Parathyroid adenoma (tissue), 2 donors: ENCODE measurements at regions not wholly inside any gene's neighbourhood (a gene's known extent, or its start where the extent isn't known, plus 50 kb on each side); places are given as distances from the start of the nearest gene placed in this dataset.

Experiments used
- H2AFZ ChIP-seq: fragments of 300-600 bp; sonication (generic); one replicate; pipeline ENCODE4 v1.7.0; 2017; ENCODE audit warnings: antibody characterized with exemption, mild to moderate bottlenecking
- H3K27ac ChIP-seq: fragments of 300-600 bp; sonication (generic); one replicate; pipeline ENCODE4 v1.7.0; 2017
- H3K27me3 ChIP-seq: fragments of 300-600 bp; sonication (generic); one replicate; pipeline ENCODE4 v1.7.0; 2017; ENCODE audit warnings: low read length; ENCODE audit not compliant: control insufficient read depth, insufficient read depth
- H3K36me3 ChIP-seq: fragments of 300-600 bp; sonication (generic); one replicate; pipeline ENCODE4 v1.7.0; 2017; ENCODE audit warnings: low read length; ENCODE audit not compliant: control insufficient read depth, insufficient read depth
- H3K4me1 ChIP-seq: fragments of 300-600 bp; sonication (generic); one replicate; pipeline ENCODE4 v1.7.0; 2017; ENCODE audit warnings: control low read depth
- H3K4me2 ChIP-seq: fragments of 300-600 bp; sonication (generic); one replicate; pipeline ENCODE4 v1.7.0; 2017; ENCODE audit warnings: low read length
- H3K4me3 ChIP-seq: fragments of 300-600 bp; sonication (generic); one replicate; pipeline ENCODE4 v1.7.0; 2017; ENCODE audit warnings: low read depth, low read length
- H3K79me2 ChIP-seq: fragments of 300-600 bp; sonication (generic); one replicate; pipeline ENCODE4 v1.7.0; 2017; ENCODE audit warnings: control low read depth
- H3K9ac ChIP-seq: fragments of 300-600 bp; sonication (generic); one replicate; pipeline ENCODE4 v1.7.0; 2017; ENCODE audit warnings: mild to moderate bottlenecking
- H3K9me3 ChIP-seq: fragments of 300-600 bp; sonication (generic); one replicate; pipeline ENCODE4 v1.7.0; 2017; ENCODE audit warnings: low read length; ENCODE audit not compliant: control insufficient read depth
- TF ChIP-seq, protein P1 (sequence below): fragments of 300-600 bp; sonication (generic); IDR thresholded peaks from one replicate; pipeline ENCODE4 v1.7.0; 2017; ENCODE audit warnings: antibody characterized with exemption, mild to moderate bottlenecking
- donor health status: primary hyperparathyroidism.

DNA sequence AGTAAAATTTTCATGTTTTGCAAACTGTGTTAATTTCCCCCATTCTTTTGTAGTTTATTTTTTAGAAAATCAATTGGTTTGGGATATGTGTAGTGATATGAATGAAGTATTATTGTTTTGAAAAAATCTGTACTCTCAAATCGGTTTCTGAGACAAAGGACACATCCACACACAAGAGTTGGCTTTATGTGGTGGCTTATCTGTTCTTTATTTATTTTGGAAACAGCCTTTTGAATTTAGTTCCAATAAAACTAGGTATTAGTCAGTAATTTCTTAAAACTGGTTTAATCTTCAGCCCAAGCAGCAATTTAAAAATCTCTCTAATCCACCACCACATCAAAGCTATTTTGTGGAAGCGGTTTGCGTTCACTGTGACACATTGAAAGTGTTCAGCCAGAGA, 741.5 kb upstream of the GRM7 start:
- Histone ChIP-seq H3K4me2 (no peak overlapping the region), H3K4me3 (no peak overlapping the region), H3K4me1 (no peaks in the 10 kb centered on the region), H3K79me2 (no peaks in the 10 kb centered on the region), H3K9me3 (no peaks in the 10 kb centered on the region), H3K27ac (no peak overlapping the region), H3K9ac (no peak overlapping the region), H3K36me3 (no peaks in the 10 kb centered on the region), H2AFZ (no peak overlapping the region), H3K27me3 (no peaks in the 10 kb centered on the region)
- TF ChIP-seq, protein P1, sequence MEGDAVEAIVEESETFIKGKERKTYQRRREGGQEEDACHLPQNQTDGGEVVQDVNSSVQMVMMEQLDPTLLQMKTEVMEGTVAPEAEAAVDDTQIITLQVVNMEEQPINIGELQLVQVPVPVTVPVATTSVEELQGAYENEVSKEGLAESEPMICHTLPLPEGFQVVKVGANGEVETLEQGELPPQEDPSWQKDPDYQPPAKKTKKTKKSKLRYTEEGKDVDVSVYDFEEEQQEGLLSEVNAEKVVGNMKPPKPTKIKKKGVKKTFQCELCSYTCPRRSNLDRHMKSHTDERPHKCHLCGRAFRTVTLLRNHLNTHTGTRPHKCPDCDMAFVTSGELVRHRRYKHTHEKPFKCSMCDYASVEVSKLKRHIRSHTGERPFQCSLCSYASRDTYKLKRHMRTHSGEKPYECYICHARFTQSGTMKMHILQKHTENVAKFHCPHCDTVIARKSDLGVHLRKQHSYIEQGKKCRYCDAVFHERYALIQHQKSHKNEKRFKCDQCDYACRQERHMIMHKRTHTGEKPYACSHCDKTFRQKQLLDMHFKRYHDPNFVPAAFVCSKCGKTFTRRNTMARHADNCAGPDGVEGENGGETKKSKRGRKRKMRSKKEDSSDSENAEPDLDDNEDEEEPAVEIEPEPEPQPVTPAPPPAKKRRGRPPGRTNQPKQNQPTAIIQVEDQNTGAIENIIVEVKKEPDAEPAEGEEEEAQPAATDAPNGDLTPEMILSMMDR = no peak

DNA sequence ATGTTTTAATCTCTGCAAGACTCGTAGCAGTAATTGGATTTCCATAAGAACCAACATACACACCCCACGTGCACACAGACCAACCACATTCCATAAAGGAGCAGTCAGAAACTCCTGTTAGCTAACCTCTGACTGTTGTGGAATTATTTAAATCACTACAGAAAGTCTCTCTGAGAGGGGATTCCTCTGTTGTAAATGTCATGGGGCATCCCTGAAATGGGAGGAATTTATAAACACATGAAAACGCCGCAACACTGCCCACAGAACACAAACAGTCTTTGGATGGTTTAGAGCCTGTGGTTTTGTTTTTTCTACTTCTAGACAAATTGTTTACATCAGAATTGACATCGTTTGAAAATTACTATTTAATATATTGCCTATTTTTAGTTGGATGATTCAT, 740.1 kb upstream of the GRM7 start:
- no peak overlapping the region for H3K27ac ChIP-seq
- no peak overlapping the region for H3K4me2 ChIP-seq
- no peaks in the 10 kb centered on the region for H3K79me2 ChIP-seq
- H3K27me3 ChIP-seq = no peaks in the 10 kb centered on the region
- H2AFZ ChIP-seq = no peak overlapping the region
- H3K9ac ChIP-seq = no peak overlapping the region
- no peaks in the 10 kb centered on the region for H3K9me3 ChIP-seq
- H3K4me3 ChIP-seq = no peak overlapping the region
- H3K36me3 ChIP-seq = no peaks in the 10 kb centered on the region
- H3K4me1 ChIP-seq = no peaks in the 10 kb centered on the region
- TF ChIP-seq, protein P1 = no peak

DNA sequence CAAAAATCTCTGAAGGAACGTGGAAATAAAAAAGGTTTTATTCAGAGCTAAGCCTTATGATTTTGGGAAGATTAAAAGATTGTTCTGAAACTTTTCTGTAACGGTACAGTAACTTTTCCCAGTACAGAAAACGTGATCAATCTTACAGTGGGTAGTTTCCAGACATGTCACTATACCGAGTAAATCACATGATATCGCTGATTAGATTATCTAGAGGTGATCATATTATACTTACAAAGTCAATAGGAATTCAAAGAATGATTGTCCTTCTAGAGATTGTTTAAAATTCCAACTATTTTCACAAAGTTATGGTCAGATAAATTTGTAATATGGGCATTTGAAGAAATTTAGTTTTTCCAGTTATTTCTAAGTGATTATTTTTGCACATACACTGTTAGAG, 736.0 kb upstream of the GRM7 start:
- Histone ChIP-seq H3K79me2 (no peaks in the 10 kb centered on the region), H3K4me3 (no peak overlapping the region), H3K36me3 (no peaks in the 10 kb centered on the region), H3K27me3 (no peaks in the 10 kb centered on the region), H3K9me3 (no peaks in the 10 kb centered on the region), H3K27ac (no peak overlapping the region), H3K9ac (no peak overlapping the region), H3K4me1 (no peaks in the 10 kb centered on the region), H3K4me2 (no peak overlapping the region), H2AFZ (no peak overlapping the region)
- TF ChIP-seq, protein P1 = no peak

DNA sequence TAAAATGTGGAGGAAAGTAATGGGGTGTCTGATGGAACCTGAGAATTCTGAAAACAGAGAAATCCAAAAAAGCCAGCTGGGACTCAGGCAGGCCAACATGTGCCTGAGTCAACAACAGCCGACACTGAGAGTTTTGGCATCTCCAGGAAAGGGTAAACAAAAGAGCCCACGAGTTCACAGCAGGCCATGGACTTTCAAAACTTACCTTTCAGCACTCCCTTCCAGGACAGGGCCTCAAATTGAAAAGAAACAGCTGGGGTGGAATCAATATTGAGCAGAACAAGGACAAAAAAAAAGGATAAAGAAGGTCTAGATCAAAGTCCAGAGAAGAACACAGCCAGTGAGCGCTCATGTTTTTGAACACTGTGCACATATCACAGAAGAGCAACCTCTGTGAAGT, 735.4 kb upstream of the GRM7 start:
- H3K27me3 ChIP-seq = no peaks in the 10 kb centered on the region
- H3K27ac ChIP-seq = no peak overlapping the region
- TF ChIP-seq, protein P1 = no peak

DNA sequence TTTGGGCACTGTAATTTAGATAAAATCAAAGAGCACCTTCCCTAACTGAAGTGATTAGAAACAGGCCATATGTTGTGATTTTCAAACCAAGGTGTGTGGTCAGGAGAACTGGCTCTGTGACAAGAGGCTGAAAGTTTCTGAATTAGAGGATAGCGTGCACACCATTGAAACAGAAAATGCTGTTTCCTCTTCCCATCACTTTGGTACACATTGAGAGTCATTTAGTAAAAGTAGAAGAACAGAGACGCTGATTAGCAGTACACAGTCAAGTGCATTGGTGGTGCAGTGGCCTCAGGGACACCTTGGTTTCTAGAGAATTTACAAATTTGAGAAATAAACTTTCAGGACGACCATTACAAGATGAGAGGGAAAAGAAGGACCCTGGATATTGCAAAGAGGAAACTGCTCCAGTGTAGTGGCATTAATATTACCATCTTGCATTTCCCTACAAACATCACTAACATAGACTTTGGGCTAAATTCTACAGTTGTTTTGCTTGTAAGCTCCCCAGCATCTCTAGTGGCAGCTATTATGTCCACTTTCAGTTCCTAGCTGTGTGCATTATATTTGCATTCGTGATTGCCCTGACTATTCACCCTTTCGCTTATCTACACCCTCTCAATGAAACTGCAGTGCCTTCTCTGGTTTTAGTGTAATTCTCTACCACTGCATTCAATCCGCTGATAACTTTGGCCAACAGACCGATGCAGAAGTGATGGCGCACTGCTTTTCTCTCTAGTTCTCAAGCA, 728.1 kb upstream of the GRM7 start:
- no peak overlapping the region for H2AFZ ChIP-seq
- no peaks in the 10 kb centered on the region for H3K36me3 ChIP-seq
- no peaks in the 10 kb centered on the region for H3K9me3 ChIP-seq
- H3K27me3 ChIP-seq = no peaks in the 10 kb centered on the region
- no peak overlapping the region for H3K4me2 ChIP-seq
- H3K79me2 ChIP-seq = no peaks in the 10 kb centered on the region
- TF ChIP-seq, protein P1 = no peak
- no peak overlapping the region for H3K27ac ChIP-seq
- no peak overlapping the region for H3K9ac ChIP-seq
- H3K4me3 ChIP-seq = no peak overlapping the region
- no peaks in the 10 kb centered on the region for H3K4me1 ChIP-seq

More for the DNA sequence above, 735.4 kb upstream of the GRM7 start:
- Histone ChIP-seq H3K79me2 (no peaks in the 10 kb centered on the region), H3K4me2 (no peak overlapping the region), H3K4me1 (no peaks in the 10 kb centered on the region), H3K4me3 (no peak overlapping the region), H3K9ac (no peak overlapping the region), H3K36me3 (no peaks in the 10 kb centered on the region), H3K9me3 (no peaks in the 10 kb centered on the region), H2AFZ (no peak overlapping the region)
